ENCODE measurements at regions not wholly inside any gene's neighbourhood (a gene's known extent, or its start where the extent isn't known, plus 50 kb on each side); places are given as distances from the start of the nearest gene placed in this dataset.

- no peaks in the 10 kb centered on the region for H3K27me3 ChIP-seq
- TF ChIP-seq POLR2A (IDR thresholded peaks at IDR 0.05), result no peak
- no peak for TF ChIP-seq CTCF (IDR thresholded peaks at IDR 0.05)
- H3K4me3 ChIP-seq (replicated peaks in 1 of 3), result no peak overlapping the region
- no peak for DNase-seq
- no peaks in the 10 kb centered on the region for H3K9me3 ChIP-seq
- no peaks in the 10 kb centered on the region for H3K36me3 ChIP-seq
- no peaks in the 10 kb centered on the region for H3K4me1 ChIP-seq
- intact Hi-C loops (cut with DNase I), result no loop called here
- H3K27ac ChIP-seq, result no peak overlapping the region
These were observed 252.4 kb upstream of the DUSP10 start for GRCh38 chr1:221994274-221994698.

- Histone ChIP-seq H3K27me3 (no peaks in the 10 kb centered on the region), H3K4me1 (no peaks in the 10 kb centered on the region), H3K4me3 (replicated peaks in 1 of 3) (no peak overlapping the region), H3K27ac (no peak overlapping the region), H3K36me3 (no peaks in the 10 kb centered on the region), H3K9me3 (no peaks in the 10 kb centered on the region)
- intact Hi-C loops (cut with DNase I), result no loop called here
- TF ChIP-seq POLR2A (IDR thresholded peaks at IDR 0.05), result no peak
- no peak for TF ChIP-seq CTCF (IDR thresholded peaks at IDR 0.05)
- DNase-seq, result no peak
These were observed 251.6 kb upstream of the DUSP10 start for GRCh38 chr1:221993444-221993948.

GRCh38 chr1:221992427-221992826 is 250.5 kb upstream of the DUSP10 start:
- Histone ChIP-seq H3K9me3 (no peaks in the 10 kb centered on the region), H3K4me1 (no peaks in the 10 kb centered on the region), H3K27ac (no peak overlapping the region), H3K4me3 (replicated peaks in 1 of 3) (no peak overlapping the region), H3K36me3 (no peaks in the 10 kb centered on the region), H3K27me3 (no peaks in the 10 kb centered on the region)
- no peak for DNase-seq
- WGBS, 2 donors, result 79 to 84% methylated on average over 2 of the region's 2 CpGs
- no peak for TF ChIP-seq CTCF (IDR thresholded peaks at IDR 0.05)
- no peak for TF ChIP-seq POLR2A (IDR thresholded peaks at IDR 0.05)
- intact Hi-C loops (cut with DNase I), result no loop called here

DNA sequence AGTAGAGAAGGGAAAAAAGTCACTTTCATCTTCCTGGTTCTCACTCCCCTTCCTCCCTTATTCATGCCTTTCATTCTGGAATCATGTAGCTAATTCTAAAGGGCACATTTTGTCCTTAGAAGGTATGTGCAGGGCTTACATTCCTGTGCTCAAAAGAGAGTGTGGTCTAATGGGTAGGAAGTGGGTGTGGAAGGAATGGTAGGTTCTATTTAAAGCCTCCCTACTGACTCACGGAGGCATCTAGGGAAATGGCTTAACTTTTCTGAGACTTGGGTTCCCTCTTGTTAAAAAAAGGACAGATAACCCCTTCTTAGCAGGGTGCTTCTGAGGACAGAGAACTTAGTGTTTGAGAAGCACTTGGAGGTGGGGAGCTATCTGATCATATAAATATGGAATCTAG is 249.3 kb upstream of the DUSP10 start:
- H3K4me1 ChIP-seq, result no peaks in the 10 kb centered on the region
- no peak for DNase-seq
- no peaks in the 10 kb centered on the region for H3K36me3 ChIP-seq
- 69 to 76% methylated on average over 1 of the region's 1 CpG for WGBS, 2 donors
- no peaks in the 10 kb centered on the region for H3K27me3 ChIP-seq
- H3K9me3 ChIP-seq, result no peaks in the 10 kb centered on the region
- H3K4me3 ChIP-seq (replicated peaks in 1 of 3), result no peak overlapping the region
- no peak overlapping the region for H3K27ac ChIP-seq
- TF ChIP-seq POLR2A (IDR thresholded peaks at IDR 0.05), result no peak
- intact Hi-C loops (cut with DNase I), result no loop called here

DNA sequence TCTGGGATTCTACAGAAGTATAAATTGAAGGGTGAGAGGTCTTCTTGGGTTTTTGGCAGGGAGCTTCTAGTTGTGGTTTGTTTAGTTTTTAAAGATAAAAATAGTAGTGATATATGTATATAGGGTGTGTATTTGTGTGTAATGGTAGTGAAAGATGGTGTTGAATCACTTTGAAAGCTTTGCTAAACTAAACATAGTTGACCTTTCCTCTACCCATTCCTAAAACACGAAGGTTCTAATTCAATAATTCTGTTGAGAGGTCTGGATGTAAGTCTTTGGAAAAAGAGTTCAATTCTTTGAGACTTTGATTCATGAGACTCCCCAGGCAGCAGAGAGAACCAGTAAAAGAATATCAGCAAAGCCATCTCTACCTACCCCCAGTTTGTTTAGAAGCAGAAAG is 247.9 kb upstream of the DUSP10 start:
- intact Hi-C loops (cut with DNase I), result no loop called here
- 42 to 67% methylated on average over 1 of the region's 1 CpG for WGBS, 2 donors

More for the DNA sequence above, 247.9 kb upstream of the DUSP10 start:
- Histone ChIP-seq H3K36me3 (no peaks in the 10 kb centered on the region), H3K27me3 (no peaks in the 10 kb centered on the region), H3K9me3 (no peaks in the 10 kb centered on the region), H3K4me3 (replicated peaks in 1 of 3) (no peak overlapping the region), H3K27ac (no peak overlapping the region), H3K4me1 (no peaks in the 10 kb centered on the region)
- no peak for DNase-seq
- TF ChIP-seq CTCF (IDR thresholded peaks at IDR 0.05), result no peak
- TF ChIP-seq POLR2A (IDR thresholded peaks at IDR 0.05), result no peak
